Mesendoderm (in vitro differentiated cells): ENCODE measurements at regions not wholly inside any gene's neighbourhood (a gene's known extent, or its start where the extent isn't known, plus 50 kb on each side); places are given as distances from the start of the nearest gene placed in this dataset.

Source experiments
- DNase-seq: peaks from one replicate; pipeline ENCODE4 v3.0.0; 2013
- H2AK5ac ChIP-seq: 2 replicates; pipeline ENCODE4 v1.6.1; 2013; ENCODE audit warnings: low read length, inconsistent platforms
- H2BK120ac ChIP-seq: 2 replicates; pipeline ENCODE4 v1.6.1; 2013; ENCODE audit warnings: low read depth, mild to moderate bottlenecking, low read length, moderate library complexity, mixed read lengths
- H2BK15ac ChIP-seq: replicated peaks from 2 replicates; pipeline ENCODE4 v1.6.1; 2013; ENCODE audit warnings: low read depth, mild to moderate bottlenecking, moderate library complexity
- H2BK5ac ChIP-seq: 2 replicates; pipeline ENCODE4 v1.6.1; 2013; ENCODE audit warnings: low read length, inconsistent platforms
- H3K18ac ChIP-seq: 2 replicates; pipeline ENCODE4 v1.6.1; 2013; ENCODE audit warnings: mild to moderate bottlenecking, low read length, mixed read lengths
- H3K23ac ChIP-seq: one replicate; pipeline ENCODE4 v1.6.1; 2013; ENCODE audit warnings: low read length
- H3K27ac ChIP-seq: 2 replicates; pipeline ENCODE4 v1.5.1; 2013; ENCODE audit warnings: low read depth, mild to moderate bottlenecking, inconsistent platforms, low read length, moderate library complexity
- H3K27me3 ChIP-seq: 2 replicates; pipeline ENCODE4 v1.6.1; 2013; ENCODE audit warnings: low read length, control low read depth, mild to moderate bottlenecking, inconsistent platforms; ENCODE audit not compliant: insufficient read depth, poor library complexity
- H3K36me3 ChIP-seq: 2 replicates; pipeline ENCODE4 v1.6.1; 2013; ENCODE audit warnings: low read length, inconsistent platforms; ENCODE audit not compliant: control insufficient read depth, insufficient read depth
- H3K4ac ChIP-seq: one replicate; pipeline ENCODE4 v1.6.1; 2013; ENCODE audit warnings: low read depth, mild to moderate bottlenecking, low read length, moderate library complexity
- H3K4me1 ChIP-seq: 2 replicates; pipeline ENCODE4 v1.6.1; 2013; ENCODE audit warnings: low read depth, low read length, inconsistent platforms; ENCODE audit not compliant: control insufficient read depth
- H3K4me2 ChIP-seq: 2 replicates; pipeline ENCODE4 v1.6.1; 2013; ENCODE audit warnings: low read length
- H3K4me3 ChIP-seq: 2 replicates; pipeline ENCODE4 v1.5.1; 2013; ENCODE audit warnings: mild to moderate bottlenecking, low read length
- H3K56ac ChIP-seq: one replicate; pipeline ENCODE4 v1.6.1; 2013; ENCODE audit warnings: low read length
- H3K79me1 ChIP-seq: 2 replicates; pipeline ENCODE4 v1.6.1; 2013; ENCODE audit warnings: low read length, inconsistent platforms
- H3K79me2 ChIP-seq: 2 replicates; pipeline ENCODE4 v1.6.1; 2013; ENCODE audit warnings: mild to moderate bottlenecking, low read length; ENCODE audit not compliant: control insufficient read depth, insufficient read depth
- H3K9ac ChIP-seq: 2 replicates; pipeline ENCODE4 v1.6.1; 2013; ENCODE audit warnings: low read length, inconsistent platforms
- H4K5ac ChIP-seq: one replicate; pipeline ENCODE4 v1.6.1; 2013; ENCODE audit warnings: low read length
- H4K8ac ChIP-seq: one replicate; pipeline ENCODE4 v1.6.1; 2013; ENCODE audit warnings: low read depth, mild to moderate bottlenecking, control low read depth, low read length, moderate library complexity
- WGBS: extraction: QIAGEN DNeasy Blood & Tissue Kit; methylation state at CpG from one replicate; pipeline ENCODE4 v1.1.7; 2013; ENCODE audit warnings: low lambda C conversion rate, missing lambda C conversion rate; ENCODE audit not compliant: insufficient coverage; ENCODE audit errors: extremely low coverage; 5-methylcytosine and 5-hydroxymethylcytosine counted together

DNA sequence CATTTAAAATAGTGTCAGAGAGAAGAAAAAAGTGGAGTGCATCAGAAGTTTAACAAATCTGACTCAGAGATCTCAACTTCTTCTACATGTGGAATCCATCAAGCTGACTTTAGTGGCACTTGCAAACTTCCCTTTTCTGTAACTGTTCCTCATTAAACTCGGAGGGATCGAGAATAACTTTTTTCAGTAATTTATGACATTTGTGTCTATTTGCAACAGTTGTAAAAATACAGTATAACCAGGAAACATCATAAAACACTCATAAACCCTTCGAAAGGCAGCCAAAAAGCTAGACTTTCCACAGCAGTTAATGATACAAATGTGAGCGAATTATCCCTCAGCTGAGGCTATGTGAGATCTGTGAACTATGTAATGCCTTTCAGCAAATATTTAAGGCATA lies 1936.8 kb upstream of the SEL1L start:
- no peak overlapping the region for H3K56ac ChIP-seq
- H3K27ac ChIP-seq = no peak overlapping the region
- no CpG with 5 or more reads among the region's 4 CpGs for WGBS
- H4K8ac ChIP-seq = no peak overlapping the region
- H3K4me1 ChIP-seq = no peaks in the 10 kb centered on the region
- no peak overlapping the region for H3K4me3 ChIP-seq
- no peaks in the 10 kb centered on the region for H3K36me3 ChIP-seq
- no peak overlapping the region for H3K9ac ChIP-seq
- H3K4me2 ChIP-seq = no peak overlapping the region
- no peak overlapping the region for H2BK120ac ChIP-seq
- no peaks in the 10 kb centered on the region for H3K79me2 ChIP-seq
- H4K5ac ChIP-seq = no peak overlapping the region
- H3K18ac ChIP-seq = no peak overlapping the region
- H2BK15ac ChIP-seq = no peak overlapping the region
- no peak overlapping the region for H2BK5ac ChIP-seq
- no peak for DNase-seq
- H2AK5ac ChIP-seq = no peak overlapping the region
- H3K23ac ChIP-seq = no peak overlapping the region
- H3K79me1 ChIP-seq = no peaks in the 10 kb centered on the region
- H3K27me3 ChIP-seq = no peaks in the 10 kb centered on the region
- H3K4ac ChIP-seq = no peak overlapping the region

- Histone ChIP-seq H4K8ac (no peak overlapping the region), H3K36me3 (no peaks in the 10 kb centered on the region), H3K18ac (no peak overlapping the region), H3K56ac (no peak overlapping the region), H3K27ac (no peak overlapping the region), H3K23ac (no peak overlapping the region), H2BK120ac (no peak overlapping the region), H3K4me2 (no peak overlapping the region), H3K79me1 (no peaks in the 10 kb centered on the region), H2AK5ac (no peak overlapping the region), H3K4me3 (no peak overlapping the region), H2BK15ac (no peak overlapping the region), H4K5ac (no peak overlapping the region), H3K27me3 (no peaks in the 10 kb centered on the region), H3K4me1 (no peaks in the 10 kb centered on the region), H3K79me2 (no peaks in the 10 kb centered on the region), H2BK5ac (no peak overlapping the region), H3K9ac (no peak overlapping the region), H3K4ac (no peak overlapping the region)
- no CpG with 5 or more reads among the region's 1 CpG for WGBS
- DNase-seq = no peak
Measured at GRCh38 chr14:83470959-83471695, 1937.5 kb upstream of the SEL1L start.

DNA sequence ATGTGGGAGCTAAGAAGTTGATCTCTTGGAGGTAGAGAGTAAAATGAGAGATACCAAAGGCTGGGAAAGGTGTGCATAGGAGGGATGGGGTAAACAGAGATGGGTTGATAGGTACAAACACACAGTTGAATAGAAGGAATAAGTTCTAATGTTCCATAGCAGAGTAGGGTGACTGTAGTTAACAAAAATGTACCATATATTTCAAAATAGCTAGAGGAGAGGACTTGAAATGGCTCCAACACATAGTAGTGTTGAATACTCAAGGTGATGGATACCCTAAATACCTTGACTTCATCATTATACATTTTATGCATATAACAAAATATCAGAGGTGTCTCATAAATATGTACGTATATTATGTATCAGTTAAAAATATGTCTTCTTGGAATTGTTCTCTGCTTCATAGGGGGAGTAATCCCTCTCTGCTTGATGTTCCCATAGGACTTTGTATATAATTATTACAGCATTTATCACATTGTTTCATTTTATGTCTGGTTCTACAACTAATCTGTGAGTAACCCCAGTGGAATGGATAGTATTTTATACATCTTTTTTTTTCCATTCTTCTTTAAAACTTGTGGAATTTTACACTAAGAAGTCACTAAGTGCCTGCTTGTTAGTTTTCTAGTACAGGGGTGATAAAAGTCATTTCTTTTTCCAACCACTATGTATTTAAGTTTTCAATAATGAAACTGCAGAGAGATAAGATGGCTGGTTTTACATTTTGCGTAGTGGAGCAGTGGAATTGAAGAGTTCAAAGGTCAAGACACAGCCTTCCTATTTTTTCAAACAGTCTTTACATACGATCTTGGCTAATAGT lies 1940.0 kb upstream of the SEL1L start:
- Histone ChIP-seq H2AK5ac (no peak overlapping the region), H3K23ac (no peak overlapping the region), H4K5ac (no peak overlapping the region), H3K4ac (no peak overlapping the region), H3K56ac (no peak overlapping the region), H3K9ac (no peak overlapping the region), H3K79me2 (no peaks in the 10 kb centered on the region), H4K8ac (no peak overlapping the region), H3K79me1 (no peaks in the 10 kb centered on the region), H3K4me2 (no peak overlapping the region), H3K4me3 (no peak overlapping the region), H3K36me3 (no peaks in the 10 kb centered on the region), H3K18ac (no peak overlapping the region), H2BK15ac (no peak overlapping the region), H3K4me1 (no peaks in the 10 kb centered on the region), H2BK120ac (no peak overlapping the region), H3K27me3 (no peaks in the 10 kb centered on the region), H2BK5ac (no peak overlapping the region), H3K27ac (no peak overlapping the region)
- no peak for DNase-seq
- no CpG with 5 or more reads among the region's 3 CpGs for WGBS

DNA sequence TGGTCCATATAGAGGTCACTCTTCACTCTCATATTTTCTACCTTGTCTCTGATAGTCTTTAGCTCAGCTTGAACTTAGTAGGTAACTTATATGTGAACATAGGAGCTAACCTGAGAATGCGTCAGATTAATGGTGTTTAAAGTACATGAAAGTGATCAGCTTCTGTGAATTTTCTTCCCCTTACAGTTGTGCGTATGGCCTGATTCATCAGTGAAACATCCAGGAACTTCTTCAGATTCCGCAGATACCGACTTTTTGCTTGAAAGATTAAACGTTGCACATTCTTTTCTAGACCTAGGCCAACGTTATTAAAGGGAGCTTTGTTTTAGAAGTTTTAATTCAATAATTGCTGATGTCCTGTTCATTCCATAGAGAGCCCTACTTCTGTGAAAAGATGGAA lies 1945.1 kb upstream of the SEL1L start:
- no peak overlapping the region for H3K9ac ChIP-seq
- H3K18ac ChIP-seq = no peak overlapping the region
- no peaks in the 10 kb centered on the region for H3K79me1 ChIP-seq
- H2BK15ac ChIP-seq = no peak overlapping the region
- H3K4ac ChIP-seq = no peak overlapping the region
- H2BK5ac ChIP-seq = no peak overlapping the region
- DNase-seq = peak; percentile 13
- H3K23ac ChIP-seq = no peak overlapping the region
- no peak overlapping the region for H4K8ac ChIP-seq
- no peaks in the 10 kb centered on the region for H3K4me1 ChIP-seq
- H2AK5ac ChIP-seq = no peak overlapping the region
- no peaks in the 10 kb centered on the region for H3K36me3 ChIP-seq
- no peaks in the 10 kb centered on the region for H3K79me2 ChIP-seq
- H3K4me3 ChIP-seq = no peak overlapping the region
- whole genome bisulfite sequencing = no CpG with 5 or more reads among the region's 6 CpGs
- no peak overlapping the region for H3K4me2 ChIP-seq
- H3K56ac ChIP-seq = no peak overlapping the region
- H4K5ac ChIP-seq = no peak overlapping the region
- H3K27ac ChIP-seq = no peak overlapping the region
- no peak overlapping the region for H2BK120ac ChIP-seq
- no peaks in the 10 kb centered on the region for H3K27me3 ChIP-seq

GRCh38 chr14:83483063-83483462 lies 1949.4 kb upstream of the SEL1L start:
- Histone ChIP-seq H2BK5ac (no peak overlapping the region), H3K79me1 (no peaks in the 10 kb centered on the region), H3K4me2 (no peak overlapping the region), H3K4me3 (no peak overlapping the region), H4K5ac (no peak overlapping the region), H3K18ac (no peak overlapping the region), H3K36me3 (no peaks in the 10 kb centered on the region), H3K79me2 (no peaks in the 10 kb centered on the region), H3K27ac (no peak overlapping the region), H3K4me1 (no peaks in the 10 kb centered on the region), H2BK15ac (no peak overlapping the region), H4K8ac (no peak overlapping the region), H2BK120ac (no peak overlapping the region), H3K27me3 (no peaks in the 10 kb centered on the region), H3K9ac (no peak overlapping the region), H3K23ac (no peak overlapping the region), H2AK5ac (no peak overlapping the region), H3K56ac (no peak overlapping the region), H3K4ac (no peak overlapping the region)
- no CpG with 5 or more reads among the region's 1 CpG for WGBS
- no peak for DNase-seq
